Hepatic stellate cell (primary cell): ENCODE measurements at regions not wholly inside any gene's neighbourhood (a gene's known extent, or its start where the extent isn't known, plus 50 kb on each side); places are given as distances from the start of the nearest gene placed in this dataset.

Source experiments
- DNase-seq: peaks from one replicate; pipeline ENCODE4 v3.0.0; 2011; ENCODE audit warnings: low spot score

DNA sequence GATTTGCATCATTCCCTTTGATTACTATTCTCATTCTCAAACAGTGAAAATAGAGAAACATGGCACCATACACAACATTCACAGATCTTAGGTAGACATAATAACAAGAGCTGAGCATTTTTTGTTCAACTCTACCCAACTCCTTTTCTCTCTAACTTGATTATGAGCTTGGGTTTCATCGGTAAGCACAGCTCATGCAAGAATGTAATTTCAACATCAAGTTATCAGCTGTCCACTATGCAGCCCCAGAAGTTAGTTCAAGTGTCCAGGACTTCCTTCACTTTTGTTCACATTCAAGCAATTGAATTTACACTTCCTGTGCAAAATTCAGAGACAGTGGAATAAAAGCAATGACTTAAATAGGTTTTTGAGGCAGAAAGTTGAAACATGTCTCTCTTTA lies 297.7 kb upstream of the SASH1 start:
- DNase-seq = no peak

DNA sequence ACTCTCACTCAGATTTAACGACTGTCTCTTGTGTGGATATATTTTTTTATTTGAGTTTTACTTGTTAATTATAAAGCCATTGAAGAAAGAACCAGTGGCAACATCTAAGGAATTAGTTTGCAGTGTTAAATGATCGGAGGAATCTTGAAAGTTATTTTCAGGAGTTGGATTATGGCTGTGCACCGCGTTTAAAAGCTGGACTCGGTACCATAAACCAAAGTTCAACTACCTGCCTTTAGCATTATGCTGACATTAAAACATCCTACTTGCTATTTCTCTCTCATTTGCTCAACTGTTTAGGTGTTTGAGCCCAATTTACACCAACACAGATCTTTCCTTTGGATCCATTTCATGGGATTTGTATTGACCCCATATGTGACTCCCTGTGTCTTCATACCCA lies 289.4 kb upstream of the SASH1 start:
- no peak for DNase-seq

GRCh38 chr6:148053796-148054195 lies 288.8 kb upstream of the SASH1 start:
- DNase-seq = no peak

DNA sequence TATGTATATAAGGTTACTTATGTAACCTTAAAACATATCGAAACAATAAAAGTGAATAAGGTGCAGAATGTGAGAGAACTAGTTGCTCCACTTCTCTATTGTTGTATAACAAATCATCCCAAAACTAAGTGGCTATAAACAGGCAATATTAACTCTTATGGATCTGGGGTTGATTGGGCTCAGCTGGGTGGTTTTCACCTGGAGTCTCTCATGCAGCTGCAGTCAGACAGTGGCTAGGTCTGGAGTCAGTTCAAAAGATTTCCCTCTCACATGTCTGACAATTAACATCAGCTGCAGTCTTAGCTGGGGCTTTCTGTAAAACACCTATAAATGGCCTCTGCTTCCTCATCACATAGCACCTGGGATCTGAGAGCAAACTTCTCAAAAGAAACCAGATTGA lies 288.4 kb upstream of the SASH1 start:
- no peak for DNase-seq

GRCh38 chr6:148055419-148055818 lies 287.2 kb upstream of the SASH1 start:
- DNase-seq = no peak

DNA sequence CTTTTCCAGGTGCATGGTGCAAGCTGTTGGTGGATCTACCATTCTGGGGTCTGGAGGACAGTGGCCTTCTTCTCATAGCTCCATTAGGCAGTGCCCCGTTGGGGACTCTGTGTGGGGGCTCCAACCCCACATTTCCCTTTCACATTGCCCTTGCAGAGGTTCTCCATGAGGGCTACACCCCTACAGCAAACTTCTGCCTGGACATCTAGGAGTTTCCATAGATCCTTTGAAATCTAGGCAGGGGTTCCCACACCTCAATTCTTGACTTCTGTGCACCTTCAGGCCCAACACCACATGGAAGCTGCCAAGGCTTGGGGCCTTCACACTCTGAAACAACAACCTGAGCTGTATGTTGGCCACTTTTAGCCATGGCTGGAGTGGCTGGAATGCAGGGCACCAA lies 282.8 kb upstream of the SASH1 start:
- DNase-seq = no peak

DNA sequence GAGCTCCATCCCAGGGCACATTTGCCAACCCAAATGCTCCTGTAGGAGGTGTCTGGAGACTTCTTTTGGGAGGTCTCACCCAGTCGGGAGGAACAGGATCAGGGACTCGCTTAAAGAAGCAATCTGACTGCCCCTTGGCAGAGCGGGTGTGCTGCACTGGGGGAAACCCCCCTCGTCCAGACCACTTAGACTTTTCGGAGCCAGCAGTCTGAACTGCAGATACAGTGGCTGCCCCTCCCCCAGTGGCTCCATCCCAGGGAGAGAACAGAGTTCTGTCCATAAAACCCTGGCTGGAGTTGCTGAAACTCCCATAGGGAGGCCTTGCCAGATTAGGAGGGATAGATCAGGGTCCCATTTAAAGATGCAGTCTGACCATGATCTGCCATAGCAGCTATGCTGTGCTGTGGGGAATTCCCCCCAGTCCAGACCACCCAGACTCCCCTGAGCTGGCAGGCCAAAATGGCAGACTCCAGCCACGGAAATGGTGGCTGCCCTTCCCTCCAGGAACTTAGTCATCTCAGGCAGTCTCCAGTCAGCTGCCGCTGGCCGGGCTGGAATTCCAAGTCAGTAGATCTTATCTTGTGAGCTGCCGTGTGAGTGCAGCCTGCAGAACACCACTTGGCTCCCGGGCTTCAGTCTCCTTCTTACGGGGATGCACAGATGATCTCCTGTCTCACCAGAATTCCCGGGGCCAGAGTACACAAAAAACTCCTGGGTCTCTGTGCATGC lies 278.1 kb upstream of the SASH1 start:
- no peak for DNase-seq

- DNase-seq = no peak
Observed at GRCh38 chr6:148068437-148069061, 274.1 kb upstream of the SASH1 start.

GRCh38 chr6:148069256-148069655 lies 273.4 kb upstream of the SASH1 start:
- no peak for DNase-seq

DNA sequence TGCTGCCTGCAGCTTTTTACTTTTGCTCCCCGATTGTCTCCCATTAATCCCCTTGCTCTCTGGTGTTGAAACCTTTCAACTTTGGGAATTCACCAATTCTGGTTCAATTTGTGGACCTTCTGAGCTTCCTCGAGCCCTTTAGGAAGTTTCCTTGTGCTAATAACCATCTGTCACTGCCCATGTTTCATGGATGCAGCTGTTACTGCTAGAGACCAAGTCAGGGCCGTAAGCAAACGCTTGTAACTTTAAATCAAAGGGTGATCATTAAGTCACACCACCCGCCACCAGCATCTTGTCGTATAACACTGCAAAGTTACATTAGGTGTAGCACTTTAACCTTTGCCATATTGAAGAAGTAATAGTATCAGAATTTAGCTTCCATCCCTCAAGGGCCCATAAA lies 268.3 kb upstream of the SASH1 start:
- no peak for DNase-seq

DNA sequence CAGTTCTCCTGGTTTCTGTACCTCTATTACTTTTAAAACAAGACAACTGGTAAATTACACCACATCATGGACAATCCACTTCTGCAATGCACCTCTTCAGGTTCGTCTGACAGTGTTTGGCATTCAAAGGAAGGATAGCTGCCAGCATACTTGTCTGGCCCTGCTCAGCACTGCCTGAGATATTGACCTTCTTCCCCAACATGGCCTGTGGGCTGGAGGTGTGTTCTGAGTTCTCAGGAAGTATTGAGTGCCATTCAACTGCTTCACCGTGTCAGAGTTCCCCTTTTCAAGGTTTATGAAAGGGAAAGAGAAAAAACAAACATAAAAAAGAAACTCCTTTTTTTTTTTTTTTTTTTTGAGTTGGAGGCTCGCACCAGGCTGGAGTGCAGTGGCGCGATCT lies 267.9 kb upstream of the SASH1 start:
- no peak for DNase-seq

DNA sequence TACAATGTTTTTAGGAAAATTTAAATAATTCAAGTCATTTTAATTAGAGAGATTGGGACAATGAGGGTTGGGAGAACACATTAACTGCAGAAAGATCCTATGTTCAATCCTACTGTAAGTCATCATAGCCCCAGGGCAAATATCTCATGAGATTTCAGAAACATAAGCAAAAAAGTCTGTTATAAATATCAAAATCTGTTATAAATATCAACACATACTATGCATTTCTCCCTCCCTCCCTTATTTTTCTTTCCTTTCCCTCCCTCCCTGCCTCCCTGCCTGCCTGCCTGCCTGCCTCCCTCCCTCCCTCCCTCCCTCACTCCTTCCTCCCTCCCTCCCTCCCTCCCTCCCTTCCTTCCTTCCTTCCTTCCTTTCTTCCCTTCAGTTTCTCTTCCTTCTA lies 267.3 kb upstream of the SASH1 start:
- DNase-seq = no peak

DNA sequence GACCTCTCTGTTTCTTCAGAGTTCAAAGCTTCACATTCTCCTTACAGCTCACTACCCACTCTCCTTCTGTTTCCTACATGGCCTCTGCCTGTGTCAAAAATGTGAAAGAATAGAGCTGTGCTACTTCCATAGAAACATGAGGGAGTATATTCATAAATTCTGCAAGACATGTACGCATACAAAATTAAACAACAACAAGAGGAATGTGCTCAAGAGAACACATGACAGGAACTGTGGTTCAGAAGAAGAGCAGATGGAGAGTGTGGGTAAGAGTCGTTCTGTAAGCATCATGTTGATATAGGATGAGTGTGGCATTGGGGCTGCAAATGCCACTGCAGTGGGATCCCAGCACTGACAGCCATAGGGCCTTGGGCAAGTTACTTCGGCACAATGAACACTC lies 266.6 kb upstream of the SASH1 start:
- no peak for DNase-seq

GRCh38 chr6:148080315-148080714 lies 262.3 kb upstream of the SASH1 start:
- no peak for DNase-seq

DNA sequence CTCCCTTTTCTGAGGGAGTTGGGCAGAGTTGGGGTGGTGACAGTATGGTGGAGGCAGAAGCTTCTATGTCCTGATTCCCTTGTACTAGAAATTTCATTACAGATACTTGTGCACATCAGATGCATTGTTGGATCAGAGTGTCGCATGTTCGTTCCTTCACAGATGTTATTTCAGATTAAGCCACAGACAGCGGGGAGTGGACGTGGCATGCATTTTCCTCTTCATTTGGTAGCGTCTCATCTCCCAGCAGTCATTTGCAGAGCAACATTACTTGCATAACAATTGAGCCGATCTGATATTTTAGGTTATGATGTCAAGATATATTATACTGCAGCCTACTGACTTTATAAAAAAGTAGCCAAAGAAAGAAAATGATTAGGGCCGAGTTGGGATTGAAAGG lies 261.6 kb upstream of the SASH1 start:
- DNase-seq = no peak

- no peak for DNase-seq
Observed at GRCh38 chr6:148082044-148082443, 260.6 kb upstream of the SASH1 start.

DNA sequence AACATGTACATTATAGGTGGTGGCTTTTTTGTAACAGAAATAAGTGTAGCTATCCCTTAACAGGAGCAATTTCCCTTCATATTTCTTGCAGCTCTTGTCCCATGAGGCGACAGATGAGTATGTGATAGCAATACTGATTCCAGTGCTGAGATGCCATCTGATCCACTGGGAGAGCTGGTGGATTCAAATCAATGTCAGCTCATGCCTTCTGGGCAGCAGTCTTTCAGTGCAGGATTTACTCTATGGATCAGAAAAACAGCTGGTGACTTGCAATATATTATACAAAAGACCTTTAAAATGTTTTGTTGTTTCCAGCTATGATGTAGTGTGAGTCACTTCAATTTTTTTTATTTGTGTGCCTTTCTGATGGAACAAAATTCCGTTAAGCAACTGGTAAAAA lies 259.9 kb upstream of the SASH1 start:
- no peak for DNase-seq

- DNase-seq = no peak
Observed at GRCh38 chr6:148085631-148086331, 256.9 kb upstream of the SASH1 start.

GRCh38 chr6:148086386-148086785 lies 256.3 kb upstream of the SASH1 start:
- no peak for DNase-seq

- DNase-seq = no peak
Observed at GRCh38 chr6:148086843-148087242, 255.8 kb upstream of the SASH1 start.

GRCh38 chr6:148087659-148088058 lies 255.0 kb upstream of the SASH1 start:
- DNase-seq = no peak

GRCh38 chr6:148090326-148090725 lies 252.3 kb upstream of the SASH1 start:
- DNase-seq = no peak

GRCh38 chr6:148091394-148091793 lies 251.2 kb upstream of the SASH1 start:
- DNase-seq = no peak

DNA sequence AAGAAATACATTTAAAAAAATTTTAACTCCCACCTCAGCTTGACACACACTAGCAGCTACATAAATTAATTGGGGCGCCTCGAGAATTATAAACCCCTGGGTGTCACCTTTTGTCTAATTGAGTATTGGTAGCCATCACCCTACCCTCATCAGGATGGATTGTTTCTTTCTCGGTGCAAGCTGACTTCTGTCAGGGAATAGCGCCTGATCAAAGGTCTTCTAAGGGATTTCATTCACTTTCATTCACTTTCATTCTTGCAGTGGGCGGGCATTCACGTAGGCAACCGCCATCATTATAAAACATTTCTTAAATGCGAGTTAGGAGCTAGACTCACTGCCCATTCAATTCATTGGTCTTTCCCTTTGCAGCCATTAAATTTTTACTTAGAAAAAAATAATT lies 239.2 kb upstream of the SASH1 start:
- DNase-seq = no peak
